HEK293T (cell line): ENCODE measurements at regions not wholly inside any gene's neighbourhood (a gene's known extent, or its start where the extent isn't known, plus 50 kb on each side); places are given as distances from the start of the nearest gene placed in this dataset.

Experiments
- BHLHE40 ChIP-seq: fragments of 450-650 bp; IDR thresholded peaks from 2 replicates; pipeline ENCODE4 v1.6.1; 2016; ENCODE audit warnings: mild to moderate bottlenecking, moderate library complexity, borderline replicate concordance
- CTBP1 ChIP-seq: fragments of 450-650 bp; IDR thresholded peaks from 2 replicates; pipeline ENCODE4 v1.6.1; 2016; ENCODE audit warnings: borderline replicate concordance
- ELF4 ChIP-seq: fragments of 450-650 bp; IDR thresholded peaks from 2 replicates; pipeline ENCODE4 v1.6.1; 2017; ENCODE audit warnings: antibody characterized with exemption
- FOXA1 ChIP-seq: fragments of 450-650 bp; IDR thresholded peaks from 2 replicates; pipeline ENCODE4 v1.6.1; 2016; ENCODE audit warnings: mild to moderate bottlenecking
- FOXK2 ChIP-seq: fragments of 450-650 bp; IDR thresholded peaks from 2 replicates; pipeline ENCODE4 v1.6.1; 2016; ENCODE audit warnings: mild to moderate bottlenecking
- FOXM1 ChIP-seq: fragments of 450-650 bp; IDR thresholded peaks from 2 replicates; pipeline ENCODE4 v1.6.1; 2017; ENCODE audit warnings: mild to moderate bottlenecking, borderline replicate concordance
- L3MBTL2 ChIP-seq: fragments of 450-650 bp; conservative IDR thresholded peaks from 2 replicates; pipeline ENCODE4 v1.6.1; 2016; ENCODE audit warnings: mild to moderate bottlenecking
- LEF1 ChIP-seq: fragments of 450-650 bp; IDR thresholded peaks from 2 replicates; pipeline ENCODE4 v1.6.1; 2017; ENCODE audit warnings: mild to moderate bottlenecking, borderline replicate concordance
- SP1 ChIP-seq: fragments of 450-650 bp; IDR thresholded peaks from 2 replicates; pipeline ENCODE4 v1.6.1; 2017
- SUZ12 ChIP-seq: fragments of 450-650 bp; IDR thresholded peaks from 2 replicates; pipeline ENCODE4 v1.6.1; 2016; ENCODE audit warnings: mild to moderate bottlenecking
- TARDBP ChIP-seq: fragments of 450-650 bp; IDR thresholded peaks from 2 replicates; pipeline ENCODE4 v1.6.1; 2016
- ZNF384 ChIP-seq: fragments of 450-650 bp; IDR thresholded peaks from 2 replicates; pipeline ENCODE4 v1.6.1; 2016
- TF ChIP-seq, protein P1 (sequence below): fragments of 450-650 bp; IDR thresholded peaks from 2 replicates; pipeline ENCODE4 v1.6.1; 2016

DNA sequence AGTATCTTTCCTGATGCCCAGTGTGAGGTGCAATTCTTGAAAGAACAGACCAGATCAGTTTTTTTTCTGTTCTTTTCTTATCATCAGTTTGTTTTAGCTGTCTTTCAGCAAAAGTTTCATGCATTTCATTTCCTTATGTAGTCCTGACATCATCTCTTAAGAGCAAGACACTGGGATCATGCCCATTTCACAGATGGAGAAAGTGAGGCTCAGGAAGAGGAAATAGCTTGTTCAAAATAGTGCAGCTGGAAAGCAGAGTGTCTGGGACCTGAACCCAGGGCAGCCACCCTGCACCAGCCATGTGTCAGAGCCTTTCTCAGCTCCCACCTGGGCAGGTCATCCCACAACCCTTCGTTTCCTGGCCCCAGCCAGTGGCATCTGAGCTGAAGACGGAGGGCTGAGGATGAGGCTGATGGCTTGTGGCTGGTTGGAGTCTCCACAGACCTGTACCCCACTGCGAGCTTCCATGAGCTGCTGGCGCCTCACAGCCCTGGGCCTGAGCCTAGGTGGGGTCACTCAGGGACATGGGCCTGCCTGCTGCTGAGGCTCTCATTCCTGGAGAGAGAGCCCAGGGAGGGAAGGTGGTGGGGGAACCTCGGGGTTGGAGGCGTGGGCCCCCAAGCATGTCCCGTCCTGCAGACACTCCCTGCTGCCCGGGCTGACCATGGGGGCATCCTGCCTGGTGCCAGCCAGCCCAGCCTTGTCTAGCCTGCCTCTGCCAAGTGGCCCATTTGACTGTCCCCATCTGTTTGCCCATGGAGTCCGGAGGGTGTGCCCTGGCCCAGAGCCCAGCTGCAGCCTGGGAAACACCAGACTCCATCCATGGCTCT is 61.8 kb downstream of the SMIM38 start:
- TF ChIP-seq BHLHE40 = no peak
- no peak for TF ChIP-seq ZNF384
- TF ChIP-seq SP1 = no peak
- TF ChIP-seq SUZ12 = no peak
- no peak for TF ChIP-seq FOXK2
- TF ChIP-seq, protein P1, sequence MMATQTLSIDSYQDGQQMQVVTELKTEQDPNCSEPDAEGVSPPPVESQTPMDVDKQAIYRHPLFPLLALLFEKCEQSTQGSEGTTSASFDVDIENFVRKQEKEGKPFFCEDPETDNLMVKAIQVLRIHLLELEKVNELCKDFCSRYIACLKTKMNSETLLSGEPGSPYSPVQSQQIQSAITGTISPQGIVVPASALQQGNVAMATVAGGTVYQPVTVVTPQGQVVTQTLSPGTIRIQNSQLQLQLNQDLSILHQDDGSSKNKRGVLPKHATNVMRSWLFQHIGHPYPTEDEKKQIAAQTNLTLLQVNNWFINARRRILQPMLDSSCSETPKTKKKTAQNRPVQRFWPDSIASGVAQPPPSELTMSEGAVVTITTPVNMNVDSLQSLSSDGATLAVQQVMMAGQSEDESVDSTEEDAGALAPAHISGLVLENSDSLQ = no peak
- TF ChIP-seq FOXM1 = no peak
- no peak for TF ChIP-seq FOXA1
- no peak for TF ChIP-seq ELF4
- TF ChIP-seq L3MBTL2 = no peak
- no peak for TF ChIP-seq TARDBP
- no peak for TF ChIP-seq CTBP1
- no peak for TF ChIP-seq LEF1
